Posterior cingulate gyrus (tissue), 11 donors: ENCODE measurements at regions not wholly inside any gene's neighbourhood (a gene's known extent, or its start where the extent isn't known, plus 50 kb on each side); places are given as distances from the start of the nearest gene placed in this dataset.
"Not testable (repeated sequence)": the region's sequence is repeated elsewhere in the genome, so short reads cannot be mapped to it uniquely, and the experiment has no call there.

Experiments
- DNase-seq, 10 donors: peaks; one replicate each; pipeline versions ENCODE4 v3.0.0 to v3.0.0-alpha.2; 2020 to 2021; ENCODE audit warnings: mixed read lengths in 3 of 10
- intact Hi-C: fragments of 100-400 bp; cut with DNase I; formaldehyde crosslinking; loops from one replicate; pipeline ENCODE4 v1.15.1; 2023

DNA sequence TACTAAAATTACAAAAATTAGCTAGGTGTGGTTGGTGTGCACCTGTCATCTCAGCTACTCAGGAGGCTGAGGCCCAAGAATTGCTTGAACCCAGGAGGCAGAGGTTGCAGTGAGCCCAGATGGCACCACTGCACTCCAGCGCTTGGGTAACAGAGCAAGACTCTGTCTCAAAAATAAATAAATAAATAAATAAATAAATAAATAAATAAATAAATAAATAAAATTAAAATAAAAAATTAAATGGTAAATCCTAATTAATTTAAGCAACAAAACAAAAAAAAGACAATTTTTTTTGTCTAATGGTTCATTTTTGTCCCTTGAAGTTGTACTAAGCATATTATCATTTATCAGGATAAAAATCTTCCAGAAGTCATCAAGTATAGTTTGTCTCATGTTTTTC, 521.2 kb upstream of the SOX9 start:
- DNase-seq, intact Hi-C loops: not testable (repeated sequence)

- intact Hi-C loops: no loop called here
- DNase-seq: no peak
Measured at GRCh38 chr17:71600137-71600789, 520.6 kb upstream of the SOX9 start.

DNA sequence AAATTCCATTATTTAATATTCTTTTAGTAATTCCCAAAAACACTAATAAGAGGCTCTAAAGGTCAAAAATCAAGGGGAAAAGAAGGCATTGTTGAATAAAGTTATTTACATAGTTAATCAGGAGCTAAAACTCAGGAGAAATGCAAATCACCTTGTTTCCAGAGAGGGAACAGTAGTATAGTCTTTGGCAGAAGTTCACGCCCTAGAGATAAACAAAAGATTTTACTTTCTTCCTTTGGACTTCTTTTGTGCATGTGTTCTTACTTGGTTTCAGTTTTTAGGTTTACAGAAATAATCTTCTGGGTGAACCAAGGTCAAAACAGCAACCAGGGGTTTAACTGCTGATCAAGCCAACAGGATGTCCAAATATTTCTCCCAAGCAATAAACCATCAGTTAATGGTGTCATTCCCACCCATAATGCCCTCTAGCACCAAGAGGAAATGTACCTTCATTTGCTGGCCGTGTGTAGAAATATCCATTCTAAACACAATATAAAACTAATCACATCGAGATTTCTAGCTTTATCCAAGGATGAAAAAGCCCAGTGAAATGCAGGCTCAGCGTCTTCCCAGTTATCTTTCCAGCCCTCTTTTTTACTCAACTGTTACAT, 518.8 kb upstream of the SOX9 start:
- intact Hi-C loops: no loop called here
- DNase-seq: no peak

DNA sequence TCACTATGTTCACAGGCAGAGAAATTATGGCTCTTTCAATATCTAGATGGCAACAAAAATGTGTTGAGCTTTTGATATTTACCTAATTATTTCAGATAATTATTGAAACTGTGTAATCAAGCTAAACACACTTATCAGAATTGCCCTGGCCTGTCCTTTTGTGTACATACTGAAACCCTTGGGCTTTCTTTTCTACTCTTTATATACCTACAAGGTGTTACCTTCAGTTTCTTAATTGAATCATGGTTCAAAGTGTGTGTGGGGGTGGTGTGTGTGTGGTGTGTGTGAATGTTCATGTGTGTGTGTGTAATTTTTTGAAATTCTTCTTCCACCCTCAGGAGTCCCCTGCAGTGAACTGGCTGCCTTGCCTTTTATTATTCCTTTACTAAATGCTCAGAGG, 506.8 kb upstream of the SOX9 start:
- intact Hi-C loops: no loop called here
- no peak for DNase-seq

- no peak for DNase-seq
- intact Hi-C loops: no loop called here
Measured at GRCh38 chr17:71615820-71616219, 505.0 kb upstream of the SOX9 start.

DNA sequence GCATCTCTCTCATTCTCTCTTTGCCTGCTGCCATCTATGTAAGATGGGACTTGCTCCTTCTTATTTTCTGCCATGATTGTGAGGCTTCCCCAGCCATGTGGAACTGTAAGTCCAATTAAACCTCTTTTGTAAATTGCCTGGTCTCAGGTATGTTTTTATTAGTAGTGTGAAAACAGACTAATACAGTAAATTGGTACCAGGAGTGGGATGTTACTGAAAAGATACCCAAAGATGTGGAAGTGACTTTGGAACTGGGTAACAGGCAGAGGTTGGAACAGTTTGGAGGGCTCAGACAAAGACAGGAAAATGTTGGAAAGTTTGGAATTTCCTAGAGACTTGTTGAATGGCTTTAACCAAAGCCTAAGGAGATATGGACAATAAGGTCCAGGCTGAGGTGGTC, 503.1 kb upstream of the SOX9 start:
- intact Hi-C loops: not testable (repeated sequence)

GRCh38 chr17:71625330-71625729, 495.5 kb upstream of the SOX9 start:
- intact Hi-C loops: no loop called here
- DNase-seq: no peak

More for the DNA sequence above, 503.1 kb upstream of the SOX9 start:
- not testable (repeated sequence) for DNase-seq

DNA sequence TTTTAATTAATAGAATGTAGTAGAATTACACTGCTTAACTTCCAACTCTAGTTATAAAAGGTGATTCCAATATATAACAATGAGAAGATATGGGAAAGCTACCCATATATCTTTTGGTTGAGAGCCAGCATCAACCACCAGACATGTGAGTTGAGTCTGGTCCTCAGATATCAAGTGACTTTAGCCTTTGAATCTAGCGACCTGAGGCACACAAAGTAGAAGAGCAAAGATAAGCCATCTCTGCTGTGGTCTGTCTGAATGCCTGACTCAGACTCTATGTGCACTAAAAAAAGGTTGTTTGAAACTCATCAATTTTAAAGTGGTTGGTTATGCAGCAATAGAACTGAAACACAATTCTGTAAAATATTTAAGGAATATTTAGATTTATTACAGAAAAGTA, 492.5 kb upstream of the SOX9 start:
- intact Hi-C loops: no loop called here
- DNase-seq: no peak

- intact Hi-C loops: no loop called here
- DNase-seq: no peak
Measured at GRCh38 chr17:71631483-71631882, 489.3 kb upstream of the SOX9 start.

GRCh38 chr17:71632328-71632727, 488.5 kb upstream of the SOX9 start:
- no peak for DNase-seq
- intact Hi-C loops: no loop called here

DNA sequence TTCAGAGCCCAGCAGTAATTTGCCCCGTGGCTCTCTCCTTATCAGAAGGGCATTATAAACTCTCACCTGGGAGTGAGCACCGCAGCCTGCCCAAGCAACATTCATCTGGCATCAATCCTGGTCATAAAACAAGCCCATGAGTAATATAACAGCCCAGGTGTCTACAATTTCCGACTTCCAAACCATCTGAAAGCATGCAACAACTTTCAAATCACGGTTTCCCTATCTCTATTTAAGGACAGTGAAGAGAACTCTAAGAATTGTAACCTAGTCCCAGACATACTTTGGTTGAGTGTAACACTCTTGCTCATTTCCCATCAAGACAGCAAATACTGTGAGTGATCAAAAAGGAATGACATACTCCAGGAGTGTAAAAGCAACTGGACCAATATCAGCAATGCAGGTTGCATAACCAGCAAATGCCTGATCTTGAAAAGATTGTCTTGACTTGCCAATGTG, 487.4 kb upstream of the SOX9 start:
- intact Hi-C loops: no loop called here
- no peak for DNase-seq

DNA sequence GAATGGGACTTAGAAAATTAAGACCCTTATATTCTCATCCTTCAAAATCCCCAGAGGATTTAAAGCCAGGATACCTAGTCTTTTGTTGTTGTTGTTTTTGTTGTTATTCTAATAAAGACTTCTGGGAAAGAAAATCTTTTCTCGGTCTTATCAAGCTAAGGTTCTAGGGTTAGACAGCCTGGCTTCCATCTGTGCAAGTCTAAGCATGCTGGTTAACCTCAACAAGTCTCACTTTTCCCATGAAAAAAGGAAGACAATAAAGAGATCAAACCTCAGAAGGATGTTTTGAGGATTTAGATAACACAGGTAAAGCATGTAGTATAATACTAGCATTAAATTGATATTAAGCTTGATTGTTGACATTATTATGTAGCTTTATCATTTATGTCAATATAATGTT, 486.4 kb upstream of the SOX9 start:
- no peak for DNase-seq
- intact Hi-C loops: no loop called here

- DNase-seq: no peak
- intact Hi-C loops: no loop called here
Measured at GRCh38 chr17:71635187-71635586, 485.6 kb upstream of the SOX9 start.

- DNase-seq: no peak
- intact Hi-C loops: no loop called here
Measured at GRCh38 chr17:71636644-71637043, 484.2 kb upstream of the SOX9 start.

- no peak for DNase-seq
- intact Hi-C loops: no loop called here
Measured at GRCh38 chr17:71638668-71639067, 482.2 kb upstream of the SOX9 start.

GRCh38 chr17:71639865-71640264, 481.0 kb upstream of the SOX9 start:
- intact Hi-C loops: no loop called here
- no peak for DNase-seq

- intact Hi-C loops, DNase-seq: not testable (repeated sequence)
Measured at GRCh38 chr17:71646890-71647289, 473.9 kb upstream of the SOX9 start.

- intact Hi-C loops: not testable (repeated sequence)
Measured at GRCh38 chr17:71648342-71648741, 472.5 kb upstream of the SOX9 start.

GRCh38 chr17:71649941-71650350, 470.9 kb upstream of the SOX9 start:
- DNase-seq: no peak
- intact Hi-C loops: no loop called here

More at GRCh38 chr17:71648342-71648741, 472.5 kb upstream of the SOX9 start:
- not testable (repeated sequence) for DNase-seq

- intact Hi-C loops: no loop called here
- DNase-seq: no peak
Measured at GRCh38 chr17:71655542-71655941, 465.3 kb upstream of the SOX9 start.

GRCh38 chr17:71656964-71657858, 463.6 kb upstream of the SOX9 start:
- DNase-seq: no peak
- intact Hi-C loops: no loop called here
